ENCODE measurements at regions not wholly inside any gene's neighbourhood (a gene's known extent, or its start where the extent isn't known, plus 50 kb on each side); places are given as distances from the start of the nearest gene placed in this dataset.

DNA sequence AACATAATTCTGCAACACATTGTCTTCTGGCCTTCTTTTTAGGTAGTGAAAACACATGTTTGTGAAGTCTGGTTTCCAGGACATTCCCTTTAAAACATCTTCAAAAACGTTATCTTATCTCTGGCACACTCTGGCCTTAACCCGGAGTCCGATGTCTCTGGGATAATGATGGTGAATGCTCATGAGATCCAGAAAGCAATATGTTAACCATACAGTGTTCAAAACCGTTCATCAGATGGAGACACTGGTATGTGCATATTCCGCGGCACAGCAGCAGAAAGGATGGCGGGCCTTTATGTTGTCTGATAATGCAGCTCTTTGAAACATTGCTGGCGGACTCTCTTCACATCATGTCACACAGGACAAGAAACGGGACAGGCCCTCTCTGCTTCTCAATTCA is 605.2 kb downstream of the CCDC171 start:
- TF ChIP-seq CTCF (IDR thresholded peaks at IDR 0.05; ENCODE audit: borderline replicate concordance, extremely low read depth, low read length, poor library complexity, severe bottlenecking) = no peak
- TF ChIP-seq EZH2 (IDR thresholded peaks at IDR 0.05; ENCODE audit: borderline replicate concordance, low read depth, low read length, severe bottlenecking) = no peak

Data from DND-41 (cell line).